CD4-positive, alpha-beta T cell treated with Interleukin-1 beta for 1 hour (primary cell): ENCODE measurements at regions not wholly inside any gene's neighbourhood (a gene's known extent, or its start where the extent isn't known, plus 50 kb on each side); places are given as distances from the start of the nearest gene placed in this dataset.

Experiments
- DNase-seq, 2 donors: peaks; one replicate each; pipeline ENCODE4 v3.0.0-alpha.2; 2020 to 2022

DNA sequence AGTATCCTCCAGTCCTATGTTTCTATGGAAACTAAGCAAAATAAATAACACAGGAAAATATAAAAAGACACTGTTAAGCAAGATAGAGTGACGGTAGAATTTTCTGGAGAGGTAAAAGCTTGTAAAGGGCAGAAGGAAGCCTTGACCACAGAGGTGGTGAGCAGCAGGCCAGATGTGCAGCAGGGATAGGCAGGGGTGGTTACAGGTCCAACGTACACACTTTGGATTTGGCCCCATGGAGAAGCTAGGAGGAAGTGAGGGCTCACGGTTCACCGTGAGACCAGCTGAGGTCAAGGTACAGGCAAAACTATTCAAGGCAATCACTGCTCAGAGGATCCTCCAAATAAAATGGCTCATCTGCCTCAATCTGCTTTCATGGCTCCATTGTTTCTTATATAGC, 242.8 kb downstream of the B3GLCT start:
- no peak for DNase-seq

DNA sequence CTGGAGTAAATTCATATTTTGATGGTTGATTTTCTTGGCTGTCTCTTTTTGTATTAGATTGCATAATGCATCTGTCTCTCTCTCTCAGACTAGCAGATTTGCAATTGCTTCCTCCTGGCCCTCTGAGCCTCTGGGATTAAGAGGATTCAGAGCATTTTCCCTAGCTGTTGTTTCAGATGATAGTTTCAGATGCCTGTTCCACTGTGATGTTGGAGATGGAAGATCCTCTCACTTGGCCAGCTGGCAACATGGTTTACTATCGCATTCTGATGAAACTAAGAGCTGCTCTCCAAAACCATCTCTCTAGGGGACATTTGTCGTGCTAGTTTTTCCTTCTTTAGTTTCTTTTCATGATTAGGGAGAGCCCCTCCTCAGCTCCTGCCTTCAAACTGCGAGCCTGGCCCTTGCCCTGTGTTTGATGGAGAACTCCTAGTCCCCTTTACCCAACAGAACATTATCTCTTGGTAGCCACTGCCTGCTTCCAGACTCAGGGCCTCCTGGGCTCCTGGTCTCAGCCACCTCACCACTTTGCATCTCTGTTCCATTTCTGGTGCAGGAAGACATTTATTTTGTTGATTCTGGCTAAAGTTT, 244.6 kb downstream of the B3GLCT start:
- DNase-seq, result no peak

DNA sequence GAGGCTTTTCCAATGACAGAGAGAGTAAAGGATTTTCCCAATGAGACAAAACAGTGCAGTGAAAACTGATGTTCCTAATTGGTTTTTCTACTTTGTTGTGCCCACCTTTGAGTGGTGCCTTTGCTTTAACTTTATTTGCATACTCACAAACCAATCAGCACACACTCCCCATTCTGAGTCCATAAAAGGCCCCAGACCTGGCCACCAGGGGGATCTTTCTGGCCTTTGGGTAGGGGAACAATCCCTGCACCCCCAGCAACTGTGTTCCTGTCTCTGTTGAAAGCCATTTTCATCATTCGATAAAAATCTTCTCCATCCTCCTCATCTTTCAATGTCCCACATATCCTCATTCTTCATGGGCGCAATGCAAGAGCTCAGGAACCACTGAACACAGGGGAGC, 252.8 kb downstream of the B3GLCT start:
- DNase-seq, result no peak

DNA sequence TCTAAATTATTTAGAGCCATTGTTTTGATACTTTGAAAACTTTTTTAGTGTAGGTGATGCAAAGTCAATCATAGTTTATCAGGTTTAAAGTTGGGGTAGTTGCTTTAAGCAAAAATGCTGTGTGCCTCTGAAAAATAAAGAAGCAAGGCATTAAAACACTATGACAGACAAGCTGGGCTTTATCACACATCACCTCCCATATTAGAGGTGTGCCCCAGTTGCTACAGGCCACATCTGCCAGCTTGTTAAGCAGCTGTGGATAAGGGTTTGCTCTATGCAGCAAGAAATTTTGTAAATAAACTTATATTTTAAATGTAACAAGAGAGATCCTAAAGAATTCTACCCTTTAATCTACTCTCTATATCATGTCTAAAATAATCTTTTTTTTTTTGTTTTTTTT, 255.8 kb downstream of the B3GLCT start:
- no peak for DNase-seq

DNA sequence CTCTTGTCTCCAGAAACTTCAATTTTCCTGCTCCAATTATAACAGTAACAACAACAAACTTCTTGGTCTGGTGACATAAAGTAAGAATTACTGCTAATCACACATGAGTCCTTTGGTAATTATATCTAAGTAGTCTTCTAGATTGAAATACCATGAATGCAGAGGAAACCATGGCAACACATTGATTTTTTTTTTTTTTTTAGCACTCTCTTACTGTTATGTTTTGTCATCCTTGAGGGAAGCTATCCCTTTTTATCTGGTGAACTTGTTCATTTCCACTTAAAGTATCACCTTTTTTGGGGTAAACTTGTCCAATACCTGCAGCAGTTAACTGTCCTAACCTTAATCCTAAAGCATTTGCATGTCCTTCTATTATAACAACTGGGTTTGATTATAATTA, 256.3 kb downstream of the B3GLCT start:
- DNase-seq, result no peak

DNA sequence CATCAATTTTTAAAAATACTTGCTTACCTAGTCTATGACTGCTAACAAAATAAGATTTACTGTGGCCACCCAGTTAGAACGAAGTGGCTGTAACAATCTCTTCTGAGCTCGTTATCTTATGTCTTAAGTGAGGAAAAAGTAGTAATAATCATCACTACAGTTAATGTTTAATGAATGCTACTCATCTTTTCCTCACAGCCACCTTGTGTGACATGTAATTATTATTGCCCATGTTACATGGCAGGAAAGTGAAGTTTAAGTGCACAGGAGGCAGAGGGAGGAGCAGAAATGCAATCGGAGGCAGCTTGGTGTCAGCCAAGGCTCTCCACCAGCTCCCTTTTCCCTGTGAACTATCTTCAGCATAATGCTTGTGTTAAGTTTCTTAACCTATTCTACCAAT, 260.3 kb downstream of the B3GLCT start:
- DNase-seq, result no peak

DNA sequence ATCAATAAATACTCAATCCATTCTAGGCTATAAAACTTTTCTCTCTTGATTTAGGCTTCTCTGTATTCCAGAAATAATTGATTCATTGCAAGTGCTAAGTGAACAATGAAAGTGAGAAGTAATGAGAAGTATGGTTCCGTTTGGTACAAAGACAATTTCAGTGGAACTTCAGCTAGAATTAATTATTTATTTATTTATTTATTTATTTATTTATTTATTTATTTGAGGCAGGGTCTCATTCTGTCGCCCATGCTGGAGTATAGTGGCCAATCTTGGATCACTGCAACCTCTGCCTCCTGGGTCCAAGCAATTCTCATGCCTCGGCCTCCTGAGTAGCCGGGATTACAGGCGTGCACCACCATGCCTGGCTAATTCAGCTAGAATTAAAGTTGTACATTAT, 262.1 kb downstream of the B3GLCT start:
- DNase-seq, result no peak

DNA sequence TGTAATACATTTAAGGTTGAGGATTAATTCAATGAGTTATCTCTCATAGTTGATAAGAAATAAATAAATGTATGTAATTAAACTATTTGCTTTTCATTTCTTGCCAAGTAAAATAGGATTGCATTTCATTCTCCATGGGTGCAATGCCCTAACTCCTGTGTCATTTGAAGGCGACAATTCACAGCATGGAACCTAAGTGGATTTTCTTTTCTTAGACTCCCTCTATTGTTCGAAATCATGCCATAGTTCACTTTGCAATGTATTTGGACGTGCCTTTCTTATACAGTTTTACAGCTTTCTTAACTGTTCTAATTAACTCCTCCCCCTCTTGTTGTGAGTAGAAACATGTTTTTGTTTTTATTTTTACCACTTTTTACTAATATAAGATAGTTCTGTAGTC, 263.0 kb downstream of the B3GLCT start:
- DNase-seq, result no peak

DNA sequence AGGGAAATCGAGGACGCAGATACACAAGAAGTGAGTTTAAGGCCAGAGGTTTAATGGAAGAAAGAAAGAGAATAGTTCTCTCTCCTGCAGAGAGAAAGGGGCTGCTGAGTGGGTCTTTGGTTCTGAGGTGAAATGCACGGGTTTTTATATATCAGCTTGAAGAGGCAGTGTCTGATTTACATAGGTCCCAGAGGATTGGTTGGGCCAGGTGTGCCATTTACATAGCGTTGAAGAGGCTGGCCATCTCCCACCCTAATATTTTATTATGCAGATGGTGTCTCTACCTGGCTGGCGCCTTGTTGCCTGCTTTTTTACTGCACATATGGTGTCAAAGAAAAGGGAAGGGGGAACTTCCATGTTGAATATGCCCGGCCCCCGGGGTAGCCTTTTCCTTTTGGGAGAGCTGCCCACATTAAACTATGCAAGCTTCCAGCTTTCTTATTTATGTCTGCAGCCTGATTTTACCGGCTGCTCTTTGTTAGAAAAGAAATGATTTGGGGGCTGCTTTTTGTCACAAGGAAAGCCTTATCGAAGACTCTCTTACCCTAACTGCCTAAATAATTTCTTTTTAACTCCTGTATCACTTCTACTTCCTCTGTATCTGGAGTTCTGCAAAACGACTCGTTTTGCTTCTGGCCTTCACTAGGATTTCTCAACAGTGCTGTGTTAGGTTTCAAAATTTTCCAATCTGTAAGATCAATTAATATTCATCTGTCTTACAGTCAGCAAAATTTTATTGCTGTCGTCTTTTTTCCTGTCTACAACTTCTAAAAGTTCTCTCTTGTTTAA, 268.5 kb downstream of the B3GLCT start:
- no peak for DNase-seq

DNA sequence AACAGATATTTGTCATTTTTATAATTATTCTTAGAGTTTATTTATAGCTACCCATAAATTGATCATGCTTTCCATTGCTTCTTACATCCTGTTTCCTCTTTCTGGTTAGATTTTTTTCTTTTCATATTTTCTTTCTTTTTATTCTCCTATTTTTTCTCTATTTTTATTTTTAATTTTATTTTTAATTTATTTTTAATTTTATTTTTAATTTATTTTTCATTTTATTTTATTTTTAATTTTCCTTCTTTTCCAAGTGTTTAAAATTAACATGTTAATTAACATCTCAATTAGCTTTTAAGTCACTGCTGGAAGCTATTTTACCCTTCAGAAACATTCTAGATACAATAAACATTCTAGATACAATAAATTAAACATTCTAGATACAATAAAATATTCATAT, 269.6 kb downstream of the B3GLCT start:
- DNase-seq, result no peak

DNA sequence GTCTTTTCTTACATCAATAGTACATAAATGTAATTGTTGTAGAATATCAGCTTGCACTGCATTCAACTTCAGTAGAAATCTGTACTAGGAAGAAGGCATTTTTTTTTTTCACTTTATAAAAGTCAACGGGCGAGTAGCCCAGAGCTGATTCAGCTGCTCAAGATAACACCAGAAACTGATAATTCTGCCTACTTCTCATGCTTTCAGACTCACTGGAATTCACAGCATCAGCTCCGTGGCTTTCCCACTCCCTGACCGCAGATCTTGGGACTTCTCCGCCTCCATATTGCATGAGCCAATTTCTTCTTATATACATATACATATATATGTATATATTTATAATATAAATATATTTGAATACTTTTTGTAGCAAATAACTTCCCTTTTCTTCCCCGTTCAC, 263.1 kb upstream of the RXFP2 start:
- DNase-seq, result no peak

DNA sequence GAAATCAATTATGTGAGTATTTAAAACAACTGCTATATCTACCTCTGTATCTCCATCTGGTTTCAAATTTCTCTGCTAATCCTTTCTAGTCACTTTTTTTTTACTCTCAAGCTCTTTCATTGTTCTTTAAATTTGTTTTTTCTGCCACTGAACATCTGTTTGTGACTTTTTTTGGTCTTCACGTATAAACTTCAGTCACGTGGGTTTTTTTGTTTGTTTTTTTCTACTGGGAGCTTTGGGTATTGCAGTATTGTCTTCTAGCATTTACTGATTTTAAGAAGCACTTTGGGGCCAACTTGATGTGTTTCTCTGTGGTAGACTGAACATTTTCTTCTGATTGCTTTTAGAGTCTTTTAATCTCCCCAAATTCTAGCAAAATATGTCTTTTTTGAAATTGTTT, 262.6 kb upstream of the RXFP2 start:
- no peak for DNase-seq

DNA sequence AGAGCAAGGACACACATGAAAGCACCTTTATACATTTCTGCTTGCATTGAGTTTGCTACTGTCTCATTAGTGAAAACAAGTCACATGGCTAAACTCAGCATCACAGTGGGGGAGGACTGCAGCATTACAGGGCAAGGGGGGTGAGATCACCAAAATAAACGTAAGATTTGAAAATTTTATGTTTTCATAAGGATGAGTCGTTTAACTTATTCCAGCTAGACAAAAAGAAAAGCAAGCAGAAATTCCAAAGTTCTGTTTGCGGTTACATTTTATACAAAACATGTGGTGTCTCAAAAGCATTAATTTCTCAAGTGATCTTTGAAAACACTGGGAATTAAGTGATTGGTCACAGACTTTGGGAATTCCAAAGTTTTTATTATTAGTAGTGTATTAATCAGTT, 261.4 kb upstream of the RXFP2 start:
- DNase-seq, result no peak

DNA sequence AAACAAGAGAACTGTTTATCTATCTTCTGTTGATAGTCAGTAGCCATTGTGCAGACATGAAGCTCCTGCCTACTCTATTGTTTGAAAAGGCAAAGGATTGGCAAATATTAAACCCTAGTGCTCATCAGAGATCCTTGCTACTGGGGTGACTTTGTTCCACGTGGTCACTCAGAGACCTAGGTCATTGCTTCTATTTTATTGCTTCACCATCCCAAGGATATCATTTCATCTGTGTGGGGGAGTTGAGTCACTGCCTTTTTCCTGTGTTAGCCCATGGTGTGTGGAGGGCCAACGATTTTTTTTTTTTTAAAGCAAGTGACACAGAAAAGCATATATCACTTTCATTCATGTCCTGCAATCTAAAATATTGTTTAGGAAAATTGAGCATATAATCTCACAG, 254.1 kb upstream of the RXFP2 start:
- no peak for DNase-seq

DNA sequence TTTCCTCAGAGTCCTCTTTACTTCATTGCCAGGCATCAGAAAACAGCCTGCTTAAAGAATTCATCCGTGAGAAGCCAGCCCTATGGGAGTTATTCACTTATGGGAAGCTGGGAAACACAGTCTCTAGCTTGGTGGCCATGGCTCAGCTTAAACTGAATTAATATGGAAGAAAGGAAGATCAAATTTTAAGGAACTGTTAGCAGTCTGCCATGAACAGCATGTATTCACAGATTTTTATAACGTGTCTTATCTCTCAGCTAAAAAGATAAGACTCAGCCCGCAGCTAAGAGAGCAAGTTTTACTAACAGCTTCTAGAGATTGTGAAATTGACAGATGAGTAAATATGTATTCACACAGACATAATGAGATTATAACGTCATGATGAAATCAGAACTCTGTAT, 253.7 kb upstream of the RXFP2 start:
- DNase-seq, result no peak

DNA sequence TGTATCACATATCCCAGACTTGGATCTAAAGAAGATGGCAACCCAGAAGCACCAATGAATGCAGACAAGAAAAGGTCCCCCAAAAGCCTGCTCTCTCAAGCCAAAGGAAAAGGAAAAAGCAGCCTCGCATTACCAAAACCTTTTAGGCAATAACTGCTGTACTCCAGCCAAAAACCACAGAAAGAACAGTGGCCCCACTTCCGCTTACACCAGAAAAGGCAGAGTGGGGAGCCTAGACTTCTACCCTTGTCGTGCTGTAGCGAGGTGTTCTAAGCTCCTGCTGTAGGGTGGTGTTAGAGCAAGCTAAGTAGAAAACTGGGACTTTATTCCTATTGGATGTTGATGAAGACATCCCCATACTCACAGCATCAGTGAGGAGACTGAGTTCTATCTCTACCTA, 244.0 kb upstream of the RXFP2 start:
- no peak for DNase-seq

DNA sequence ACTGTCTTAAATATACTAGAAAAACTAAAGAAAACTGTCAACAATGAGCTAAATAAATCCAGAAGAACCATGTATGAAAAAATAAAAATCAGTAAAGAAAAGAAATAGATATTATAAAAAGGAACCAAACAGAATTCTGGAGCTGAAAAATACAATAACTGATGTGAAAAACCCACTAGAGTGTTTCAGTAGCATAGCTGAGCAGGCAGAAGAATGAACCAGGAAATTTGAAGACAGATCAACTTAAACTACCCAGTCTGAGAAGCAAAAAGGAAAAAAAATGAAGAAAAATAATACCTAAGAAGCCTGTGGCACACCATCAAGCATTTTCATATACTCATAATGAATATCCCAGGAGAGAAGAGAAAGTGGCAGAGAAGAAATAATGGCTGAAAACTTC, 240.1 kb upstream of the RXFP2 start:
- DNase-seq, result no peak

DNA sequence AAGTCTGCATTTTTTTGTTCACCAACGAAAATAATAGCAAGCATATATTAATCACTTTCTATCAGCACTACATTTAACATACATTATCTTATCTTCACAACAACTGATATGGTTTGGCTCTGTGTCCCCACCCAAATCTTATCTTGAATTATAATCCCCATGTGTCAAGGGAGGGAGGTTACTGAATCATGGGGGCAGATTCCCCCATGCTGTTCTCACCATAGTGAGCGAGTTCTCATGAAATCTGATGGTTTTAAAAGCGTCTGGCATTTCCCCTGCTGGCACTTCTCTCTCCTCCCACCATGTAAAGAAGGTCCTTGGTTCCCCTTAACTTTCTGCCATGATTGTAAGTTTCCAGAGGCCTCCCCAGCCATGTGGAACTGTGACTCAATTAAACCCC, 235.7 kb upstream of the RXFP2 start:
- DNase-seq, result no peak

DNA sequence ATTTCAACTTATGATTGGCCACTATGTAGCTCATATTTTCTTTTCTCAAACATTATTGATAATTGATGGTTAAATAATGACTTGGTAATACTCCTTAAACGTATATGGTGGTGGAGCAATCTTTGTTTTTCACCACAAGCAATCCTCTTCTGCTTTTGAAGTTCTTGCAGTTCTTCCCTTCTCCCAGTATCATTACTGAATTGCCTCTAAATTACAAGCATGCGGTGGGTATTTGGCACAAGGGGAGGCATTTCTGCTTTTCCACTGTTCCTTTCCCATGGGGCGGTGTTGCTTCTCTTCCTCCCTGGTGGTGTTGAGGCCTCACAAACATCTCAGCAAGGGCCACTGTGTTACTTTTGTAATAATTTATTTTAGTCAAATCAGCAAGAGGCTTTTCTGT, 234.4 kb upstream of the RXFP2 start:
- no peak for DNase-seq

DNA sequence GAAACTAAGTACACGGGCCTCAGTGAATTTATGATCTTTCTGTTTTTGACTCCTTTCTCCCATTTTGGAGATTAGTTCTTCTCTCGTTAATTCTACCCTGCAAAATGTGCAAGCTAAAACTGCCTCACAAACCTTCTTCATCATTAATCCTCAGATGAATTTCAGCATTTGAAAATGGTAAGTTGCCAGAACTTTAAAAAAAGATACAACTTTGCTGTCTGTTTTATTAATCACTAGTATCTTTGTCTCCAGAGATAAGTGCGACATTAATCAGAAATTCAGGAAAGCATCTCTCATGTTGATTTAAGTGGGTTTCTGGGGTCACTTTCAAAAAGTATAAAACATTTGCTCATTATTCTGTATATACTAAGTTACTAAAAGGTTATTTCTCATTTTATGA, 227.0 kb upstream of the RXFP2 start:
- DNase-seq, result no peak

DNA sequence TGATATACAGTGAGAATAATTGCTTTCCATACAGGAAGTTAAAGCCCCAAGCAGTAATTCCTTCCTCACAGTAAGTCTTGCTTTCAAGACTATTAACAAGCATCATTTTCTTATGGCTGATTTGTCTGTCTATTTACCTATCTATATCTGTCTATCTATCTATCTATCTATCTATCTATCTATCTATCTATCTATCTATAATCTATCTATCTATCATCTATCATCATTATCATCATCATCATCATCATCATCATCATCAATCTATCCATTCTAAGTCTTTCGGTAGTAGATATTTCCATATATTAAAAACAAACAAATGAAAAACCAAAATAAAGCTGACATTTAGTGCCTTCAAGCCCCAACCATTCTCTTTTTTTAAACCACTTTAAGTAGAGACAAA, 224.4 kb upstream of the RXFP2 start:
- no peak for DNase-seq

DNA sequence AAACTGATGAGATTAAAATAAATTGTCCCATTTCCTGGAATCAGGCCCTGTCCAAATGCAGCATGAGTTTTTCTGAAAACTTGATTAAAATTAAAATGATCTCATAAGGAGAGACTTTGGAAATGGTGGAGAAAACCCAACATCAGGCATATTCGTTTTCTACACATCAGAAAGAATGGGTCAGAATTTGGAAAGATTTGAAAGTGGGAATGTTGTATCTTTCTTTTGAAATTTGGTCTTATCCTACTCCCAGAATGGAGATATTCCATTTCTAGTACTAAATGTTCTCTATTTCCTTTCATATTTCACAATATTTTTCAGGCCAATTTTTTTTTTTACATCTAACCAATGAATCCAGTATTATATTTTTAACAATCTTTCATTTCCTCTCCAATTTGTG, 223.9 kb upstream of the RXFP2 start:
- no peak for DNase-seq

DNA sequence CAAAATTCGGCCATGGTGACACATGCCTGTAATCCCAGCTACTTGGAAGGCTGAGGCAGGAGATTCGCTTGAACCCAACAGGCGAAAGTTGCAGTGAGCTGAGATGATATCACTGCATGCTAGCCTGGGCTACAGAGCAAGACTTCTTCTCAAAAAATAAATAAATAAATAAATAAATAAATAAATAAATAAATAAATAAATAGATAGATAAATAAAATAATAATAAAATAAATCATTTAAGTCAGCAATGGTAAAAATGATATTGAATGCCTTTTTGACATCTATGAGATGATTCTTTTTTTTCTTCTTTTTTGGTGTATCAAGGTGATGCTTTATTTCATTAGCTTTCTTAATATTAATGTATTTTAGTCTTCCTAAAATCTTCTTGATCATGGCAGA, 221.7 kb upstream of the RXFP2 start:
- DNase-seq, result no peak

DNA sequence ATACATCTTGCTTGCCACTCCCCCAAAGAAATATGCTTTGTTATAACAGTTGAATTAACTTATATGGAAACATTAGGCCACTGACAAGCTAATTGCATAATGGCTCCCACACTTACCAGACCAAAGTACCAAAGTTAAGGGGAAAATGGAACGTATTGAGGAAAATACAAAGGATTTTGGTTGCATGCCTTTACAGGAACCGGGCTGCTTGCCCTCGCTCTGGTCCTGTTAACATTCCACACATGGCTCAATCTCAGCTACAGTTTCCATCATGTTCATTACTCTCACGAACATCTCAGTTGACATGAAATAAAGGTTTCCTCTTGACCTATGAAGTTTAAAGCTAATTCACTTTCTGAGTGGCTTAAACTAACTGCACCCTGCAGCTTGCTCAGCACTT, 220.7 kb upstream of the RXFP2 start:
- no peak for DNase-seq

DNA sequence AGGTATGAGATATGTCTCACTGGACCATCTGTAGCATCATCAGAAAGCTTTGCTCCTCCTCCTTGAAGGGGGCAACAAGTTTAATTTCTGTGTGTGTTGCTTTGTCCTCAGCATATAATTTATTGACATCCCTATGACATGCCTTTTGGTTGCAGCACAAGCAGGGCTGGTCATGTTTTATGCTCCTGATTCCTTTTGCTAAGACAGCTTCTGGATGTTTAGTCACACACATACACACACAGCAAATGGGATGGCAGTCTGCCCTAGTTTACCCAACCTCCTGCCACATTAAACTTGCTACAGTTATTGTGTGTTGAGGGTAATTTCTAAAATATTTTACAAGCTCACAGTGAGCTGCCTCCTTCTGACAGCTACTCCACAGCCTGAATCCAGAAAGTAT, 217.9 kb upstream of the RXFP2 start:
- DNase-seq, result no peak
